B cell (primary cell): ENCODE measurements at regions not wholly inside any gene's neighbourhood (a gene's known extent, or its start where the extent isn't known, plus 50 kb on each side); places are given as distances from the start of the nearest gene placed in this dataset.
"Not testable (repeated sequence)": the region's sequence is repeated elsewhere in the genome, so short reads cannot be mapped to it uniquely, and the experiment has no call there.

Experiments used
- ATAC-seq: fragments of 200-7000 bp; cut with Tn5 transposase; one replicate; pipeline ENCODE4 v1.10.0; 2021; ENCODE audit warnings: low read depth, mild to moderate bottlenecking, moderate number of reproducible peaks, moderate library complexity
- CTCF ChIA-PET: fragments of 350-600 bp; sonication (Branson Sonifier 250); formaldehyde crosslinking; loops from one replicate; lab custom pipeline; 2021; ENCODE audit warnings: antibody characterized with exemption, inconsistent platforms; lab: Charles Lee
- POLR2A ChIA-PET: fragments of 350-600 bp; sonication (Branson Sonifier 250); formaldehyde crosslinking; loops from one replicate; lab custom pipeline; 2021; ENCODE audit warnings: antibody characterized with exemption; lab: Charles Lee
- DNase-seq: peaks from one replicate; pipeline ENCODE4 v3.0.0; 2013
- H2AFZ ChIP-seq: 2 replicates; pipeline ENCODE4 v1.6.1; 2012; ENCODE audit warnings: mild to moderate bottlenecking, low read depth, low read length; ENCODE audit not compliant: insufficient read depth, poor library complexity, severe bottlenecking
- H3K27ac ChIP-seq, 2 donors: 1 replicate in 1 of 2; 2 replicates in 1 of 2; pipeline ENCODE4 v1.5.1; 2012 to 2013; ENCODE audit warnings: low read length in 2 of 2, mild to moderate bottlenecking in 2 of 2, moderate library complexity in 1 of 2
- H3K27me3 ChIP-seq, 4 experiments: fragments of 200-600 bp in 1 of 4; sonication (generic) in 1 of 4; replicated peaks in 1 of 4; 1 replicate in 2 of 4; 2 replicates in 2 of 4; pipeline versions ENCODE4 v1.6.1 to v1.7.0; 2013 to 2016; ENCODE audit warnings: low read length in 3 of 4, mild to moderate bottlenecking in 2 of 4, mixed read lengths in 1 of 4, moderate library complexity in 1 of 4; ENCODE audit not compliant: insufficient read depth in 4 of 4, control insufficient read depth in 3 of 4; ENCODE audit errors: control extremely low read depth in 1 of 4
- H3K36me3 ChIP-seq, 2 experiments: replicated peaks in 1 of 2; 1 replicate in 1 of 2; 2 replicates in 1 of 2; pipeline versions ENCODE4 v1.6.1 to v1.7.1; 2013; ENCODE audit warnings: low read length in 1 of 2; ENCODE audit not compliant: insufficient read depth in 2 of 2, control insufficient read depth in 1 of 2; ENCODE audit errors: control extremely low read depth in 1 of 2, extremely low read depth in 1 of 2
- H3K4me1 ChIP-seq, 2 donors: fragments of 200-600 bp in 1 of 2; sonication (generic) in 1 of 2; 1 replicate in 1 of 2; 2 replicates in 1 of 2; pipeline versions ENCODE4 v1.5.1 to v1.6.1; 2013 to 2017; ENCODE audit warnings: low read length in 2 of 2; ENCODE audit not compliant: control insufficient read depth in 2 of 2, insufficient read depth in 2 of 2
- H3K4me2 ChIP-seq: replicated peaks from 2 replicates; pipeline ENCODE3; 2012; ENCODE audit warnings: mild to moderate bottlenecking, low read depth, low read length; ENCODE audit not compliant: poor library complexity, severe bottlenecking
- H3K4me3 ChIP-seq, 5 experiments: fragments of 200-600 bp in 1 of 5; sonication (generic) in 1 of 5; 1 replicate in 3 of 5; 2 replicates in 2 of 5; pipeline versions ENCODE4 v1.5.1 to v1.7.0; 2011 to 2016; ENCODE audit warnings: low read length in 4 of 5, mild to moderate bottlenecking in 4 of 5, low read depth in 2 of 5, control low read depth in 1 of 5, moderate library complexity in 1 of 5; ENCODE audit not compliant: insufficient read depth in 1 of 5; ENCODE audit errors: control extremely low read depth in 1 of 5, extremely low read depth in 1 of 5
- H3K79me2 ChIP-seq: fragments of 200-600 bp; sonication (generic); one replicate; pipeline ENCODE4 v1.6.0; 2016; ENCODE audit warnings: low read length; ENCODE audit not compliant: control insufficient read depth, insufficient read depth
- H3K9ac ChIP-seq: fragments of 200-600 bp; sonication (generic); 2 replicates; pipeline ENCODE4 v1.6.1; 2017; ENCODE audit warnings: mild to moderate bottlenecking, low read length, moderate library complexity
- H3K9me3 ChIP-seq, 3 donors: one replicate each; pipeline versions ENCODE4 v1.6.1 to v1.7.1; 2013; ENCODE audit warnings: low read length in 2 of 3; ENCODE audit not compliant: control insufficient read depth in 2 of 3, insufficient read depth in 1 of 3; ENCODE audit errors: control extremely low read depth in 1 of 3
- H4K20me1 ChIP-seq: 2 replicates; pipeline ENCODE4 v1.6.0; 2012; ENCODE audit warnings: mild to moderate bottlenecking, low read length; ENCODE audit not compliant: insufficient read depth, control insufficient read depth, poor library complexity, severe bottlenecking
- H3K27ac Mint-ChIP-seq: one replicate; pipeline ENCODE4 v1.8.0; 2021; ENCODE audit warnings: mixed read lengths
- H3K27me3 Mint-ChIP-seq: one replicate; pipeline ENCODE4 v1.8.0; 2021; ENCODE audit warnings: mixed read lengths
- H3K4me1 Mint-ChIP-seq: one replicate; pipeline ENCODE4 v1.8.0; 2021; ENCODE audit warnings: mixed read lengths
- H3K4me3 Mint-ChIP-seq: one replicate; pipeline ENCODE4 v1.8.0; 2021; ENCODE audit warnings: mixed read lengths
- H3K9me3 Mint-ChIP-seq: one replicate; pipeline ENCODE4 v1.8.0; 2022; ENCODE audit warnings: mixed read lengths; ENCODE audit not compliant: insufficient read depth
- EZH2 ChIP-seq: IDR thresholded peaks from 2 replicates; pipeline ENCODE4 v1.6.1; 2012; ENCODE audit warnings: borderline replicate concordance, low read depth, mild to moderate bottlenecking, moderate library complexity, low read length; ENCODE audit not compliant: insufficient read depth, poor library complexity, severe bottlenecking
- WGBS: methylation state at CpG from one replicate; pipeline ENCODE4 v1.1.5; 2013; ENCODE audit warnings: missing lambda C conversion rate; ENCODE audit not compliant: insufficient coverage; 5-methylcytosine and 5-hydroxymethylcytosine counted together
- intact Hi-C: fragments of 100-400 bp; cut with micrococcal nuclease; formaldehyde crosslinking; loops from one replicate; pipeline ENCODE4 v1.10.0; 2022
- TF ChIP-seq, protein P1 (sequence below): fragments of 200-600 bp; IDR thresholded peaks from one replicate; pipeline ENCODE4 v1.8.0; 2022; ENCODE audit warnings: antibody characterized with exemption, mild to moderate bottlenecking

DNA sequence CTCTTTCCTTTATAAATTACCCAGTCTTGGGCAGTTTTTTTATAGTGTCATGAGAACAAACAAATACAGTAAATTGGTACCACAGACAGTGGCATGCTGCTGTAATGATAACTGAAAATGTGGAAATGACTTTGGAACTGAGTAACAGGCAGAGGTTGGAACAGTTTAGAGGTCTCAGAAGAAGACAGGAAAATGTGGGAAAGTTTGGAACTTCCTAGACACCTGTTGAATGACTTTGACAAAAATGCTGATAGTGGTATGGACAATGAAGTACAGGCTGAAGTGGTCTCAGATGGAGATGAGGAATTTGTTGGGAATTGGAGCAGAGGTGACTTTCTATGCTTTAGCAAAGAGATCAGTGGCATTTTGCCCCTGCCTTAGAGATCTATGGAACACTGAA, 1128.4 kb upstream of the POT1 start:
- DNase-seq, result no peak
- no peaks in the 10 kb centered on the region for H3K4me1 Mint-ChIP-seq
- Histone ChIP-seq H3K27me3 (no peaks in the 10 kb centered on the region), H3K79me2 (no peaks in the 10 kb centered on the region), H4K20me1 (no peaks in the 10 kb centered on the region), H3K36me3 (no peaks in the 10 kb centered on the region), H2AFZ (no peak overlapping the region), H3K9ac (no peak overlapping the region), H3K4me3 (no peak overlapping the region), H3K27ac (no peak overlapping the region), H3K4me1 (no peaks in the 10 kb centered on the region), H3K9me3 (peaks cover 0 to 5% (median 0%) of the 10 kb centered on the region in 3 donors), H3K4me2 (no peak overlapping the region)
- intact Hi-C loops, result no loop called here
- no peaks in the 10 kb centered on the region for H3K27me3 Mint-ChIP-seq
- TF ChIP-seq, protein P1, sequence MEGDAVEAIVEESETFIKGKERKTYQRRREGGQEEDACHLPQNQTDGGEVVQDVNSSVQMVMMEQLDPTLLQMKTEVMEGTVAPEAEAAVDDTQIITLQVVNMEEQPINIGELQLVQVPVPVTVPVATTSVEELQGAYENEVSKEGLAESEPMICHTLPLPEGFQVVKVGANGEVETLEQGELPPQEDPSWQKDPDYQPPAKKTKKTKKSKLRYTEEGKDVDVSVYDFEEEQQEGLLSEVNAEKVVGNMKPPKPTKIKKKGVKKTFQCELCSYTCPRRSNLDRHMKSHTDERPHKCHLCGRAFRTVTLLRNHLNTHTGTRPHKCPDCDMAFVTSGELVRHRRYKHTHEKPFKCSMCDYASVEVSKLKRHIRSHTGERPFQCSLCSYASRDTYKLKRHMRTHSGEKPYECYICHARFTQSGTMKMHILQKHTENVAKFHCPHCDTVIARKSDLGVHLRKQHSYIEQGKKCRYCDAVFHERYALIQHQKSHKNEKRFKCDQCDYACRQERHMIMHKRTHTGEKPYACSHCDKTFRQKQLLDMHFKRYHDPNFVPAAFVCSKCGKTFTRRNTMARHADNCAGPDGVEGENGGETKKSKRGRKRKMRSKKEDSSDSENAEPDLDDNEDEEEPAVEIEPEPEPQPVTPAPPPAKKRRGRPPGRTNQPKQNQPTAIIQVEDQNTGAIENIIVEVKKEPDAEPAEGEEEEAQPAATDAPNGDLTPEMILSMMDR, result no peak
- TF ChIP-seq EZH2, result no peak
- no peak overlapping the region for H3K27ac Mint-ChIP-seq
- no peak for ATAC-seq
- H3K4me3 Mint-ChIP-seq, result no peak overlapping the region
- ChIA-PET POLR2A (no interaction called here), CTCF (no interaction called here)
- H3K9me3 Mint-ChIP-seq, result peaks cover 2% of the 10 kb centered on the region

GRCh38 chr7:126056613-126057012, 1127.0 kb upstream of the POT1 start:
- H3K9ac ChIP-seq, H2AFZ ChIP-seq, DNase-seq, H3K4me3 ChIP-seq, H4K20me1 ChIP-seq, H3K79me2 ChIP-seq, POLR2A ChIA-PET, H3K27me3 Mint-ChIP-seq, H3K9me3 Mint-ChIP-seq, H3K9me3 ChIP-seq, ATAC-seq, H3K36me3 ChIP-seq, H3K27me3 ChIP-seq, H3K4me3 Mint-ChIP-seq, CTCF ChIA-PET, intact Hi-C loops, H3K4me2 ChIP-seq, H3K27ac ChIP-seq, H3K4me1 ChIP-seq, H3K4me1 Mint-ChIP-seq, H3K27ac Mint-ChIP-seq: not testable (repeated sequence)
- 95% methylated on average over 3 of the region's 4 CpGs for WGBS
